Ovary (tissue), 7 donors: ENCODE measurements at regions not wholly inside any gene's neighbourhood (a gene's known extent, or its start where the extent isn't known, plus 50 kb on each side); places are given as distances from the start of the nearest gene placed in this dataset.

ENCODE experiments used
- DNase-seq, 5 donors: peaks; one replicate each; pipeline ENCODE4 v3.0.0-alpha.2; 2019 to 2020
- H3K27ac ChIP-seq, 2 donors: fragments of 200-600 bp; one replicate each; pipeline versions ENCODE4 v1.5.1 to v1.8.0; 2019 to 2022
- H3K27me3 ChIP-seq: fragments of 200-600 bp; one replicate; pipeline ENCODE4 v1.8.0; 2022
- H3K36me3 ChIP-seq: fragments of 200-600 bp; sonication (generic); one replicate; pipeline ENCODE4 v1.5.1; 2019
- H3K4me1 ChIP-seq: one replicate; pipeline ENCODE4 v1.8.1; 2013; ENCODE audit warnings: mild to moderate bottlenecking, moderate library complexity; ENCODE audit not compliant: insufficient read depth
- H3K4me3 ChIP-seq: fragments of 200-600 bp; sonication (generic); one replicate; pipeline ENCODE4 v1.5.1; 2017
- H3K9me3 ChIP-seq, 2 donors: fragments of 200-600 bp in 1 of 2; sonication (generic) in 1 of 2; one replicate each; pipeline versions ENCODE4 v1.5.1 to v1.8.1; 2013 to 2019; ENCODE audit warnings: mild to moderate bottlenecking in 1 of 2, moderate library complexity in 1 of 2
- EP300 ChIP-seq: sonication (generic); formaldehyde crosslinking; IDR thresholded peaks from one replicate; pipeline ENCODE4 v1.6.1; 2017; ENCODE audit warnings: antibody characterized with exemption
- POLR2A ChIP-seq: fragments of 450-650 bp; IDR thresholded peaks from one replicate; pipeline ENCODE4 v1.6.1; 2017; ENCODE audit warnings: antibody characterized with exemption, mild to moderate bottlenecking, moderate library complexity
- WGBS, 3 donors: extraction: QIAGEN DNeasy Blood & Tissue Kit in 1 of 3; methylation state at CpG; one replicate each; pipeline versions ENCODE4 v1.1.5 to v1.1.7; 2013 to 2017; 5-methylcytosine and 5-hydroxymethylcytosine counted together
- intact Hi-C, 4 donors: fragments of 100-400 bp; cut with DNase I; formaldehyde crosslinking; loops; one replicate each; pipeline versions ENCODE4 v1.11.0 to v1.15.1; 2022 to 2023
- TF ChIP-seq, protein P1 (sequence below), 3 donors: fragments of 450-650 bp in 2 of 3; fragments of 200-600 bp in 1 of 3; IDR thresholded peaks; one replicate each; pipeline versions ENCODE4 v1.5.1 to v1.8.0; 2016 to 2022; ENCODE audit warnings: antibody characterized with exemption in 3 of 3, mild to moderate bottlenecking in 1 of 3
- donor health status: DM: no; HTN: no; CAD: no; lungs with moderate emphysema.
- donor health status: DM: no; HTN: no; CAD: no.
- donor health status: Bipolar disorder and iron deficiency.
- donor health status: DM: no; HTN: no; CAD: no.
- donor health status: DM: yes; HTN: yes; CAD: no.

DNA sequence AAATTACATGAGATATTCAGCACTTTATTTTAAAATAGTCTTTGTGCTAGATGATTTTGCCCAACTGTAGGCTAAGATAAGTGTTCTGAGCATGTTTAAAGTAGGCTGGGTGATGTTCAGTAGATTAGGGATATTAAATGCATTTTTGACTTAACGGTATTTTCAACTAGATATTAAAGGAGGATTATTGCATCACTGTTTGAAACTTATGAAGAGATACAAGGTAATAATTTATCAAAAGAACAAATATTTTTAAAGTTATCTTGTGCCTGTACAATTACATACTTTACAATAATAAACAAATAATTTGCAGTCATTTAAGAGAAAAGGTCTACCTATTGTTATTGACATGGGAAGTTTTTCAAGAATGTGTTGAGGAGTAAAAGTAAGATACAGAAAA lies 368.6 kb upstream of the DCN start:
- H3K4me1 ChIP-seq = no peaks in the 10 kb centered on the region
- H3K27me3 ChIP-seq = no peaks in the 10 kb centered on the region
- WGBS, 3 donors = 90 to 94% (median 90%) methylated on average over 1 of the region's 1 CpG
- H3K9me3 ChIP-seq = no peaks in the 10 kb centered on the region
- H3K4me3 ChIP-seq = no peak overlapping the region
- TF ChIP-seq POLR2A = no peak
- TF ChIP-seq, protein P1, sequence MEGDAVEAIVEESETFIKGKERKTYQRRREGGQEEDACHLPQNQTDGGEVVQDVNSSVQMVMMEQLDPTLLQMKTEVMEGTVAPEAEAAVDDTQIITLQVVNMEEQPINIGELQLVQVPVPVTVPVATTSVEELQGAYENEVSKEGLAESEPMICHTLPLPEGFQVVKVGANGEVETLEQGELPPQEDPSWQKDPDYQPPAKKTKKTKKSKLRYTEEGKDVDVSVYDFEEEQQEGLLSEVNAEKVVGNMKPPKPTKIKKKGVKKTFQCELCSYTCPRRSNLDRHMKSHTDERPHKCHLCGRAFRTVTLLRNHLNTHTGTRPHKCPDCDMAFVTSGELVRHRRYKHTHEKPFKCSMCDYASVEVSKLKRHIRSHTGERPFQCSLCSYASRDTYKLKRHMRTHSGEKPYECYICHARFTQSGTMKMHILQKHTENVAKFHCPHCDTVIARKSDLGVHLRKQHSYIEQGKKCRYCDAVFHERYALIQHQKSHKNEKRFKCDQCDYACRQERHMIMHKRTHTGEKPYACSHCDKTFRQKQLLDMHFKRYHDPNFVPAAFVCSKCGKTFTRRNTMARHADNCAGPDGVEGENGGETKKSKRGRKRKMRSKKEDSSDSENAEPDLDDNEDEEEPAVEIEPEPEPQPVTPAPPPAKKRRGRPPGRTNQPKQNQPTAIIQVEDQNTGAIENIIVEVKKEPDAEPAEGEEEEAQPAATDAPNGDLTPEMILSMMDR (IDR thresholded peaks at IDR 0.05) = no peak
- no peak for TF ChIP-seq EP300
- intact Hi-C loops = no loop called here
- DNase-seq = no peak
- no peaks in the 10 kb centered on the region for H3K36me3 ChIP-seq
- no peak overlapping the region for H3K27ac ChIP-seq

DNA sequence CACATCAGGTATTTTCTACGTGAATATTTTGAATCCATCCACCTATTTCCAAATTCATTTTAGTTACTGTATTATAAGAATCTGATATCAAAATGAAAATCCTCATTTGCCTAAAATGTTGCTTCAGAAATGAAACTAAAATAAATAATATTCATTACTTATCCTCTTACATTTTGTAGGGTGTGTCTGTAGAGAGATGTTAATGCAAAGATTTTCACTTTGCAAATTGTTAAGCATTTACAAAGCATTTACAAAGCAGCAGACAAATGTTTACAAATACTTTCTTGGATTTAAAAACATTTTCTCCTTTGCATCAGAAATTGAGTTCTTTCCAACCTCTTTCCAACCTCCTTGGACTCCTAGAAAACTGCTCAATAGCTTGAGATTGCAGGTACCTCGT lies 360.0 kb upstream of the DCN start:
- no peaks in the 10 kb centered on the region for H3K36me3 ChIP-seq
- WGBS, 3 donors = 51 to 71% (median 58%) methylated on average over 2 of the region's 2 CpGs

DNA sequence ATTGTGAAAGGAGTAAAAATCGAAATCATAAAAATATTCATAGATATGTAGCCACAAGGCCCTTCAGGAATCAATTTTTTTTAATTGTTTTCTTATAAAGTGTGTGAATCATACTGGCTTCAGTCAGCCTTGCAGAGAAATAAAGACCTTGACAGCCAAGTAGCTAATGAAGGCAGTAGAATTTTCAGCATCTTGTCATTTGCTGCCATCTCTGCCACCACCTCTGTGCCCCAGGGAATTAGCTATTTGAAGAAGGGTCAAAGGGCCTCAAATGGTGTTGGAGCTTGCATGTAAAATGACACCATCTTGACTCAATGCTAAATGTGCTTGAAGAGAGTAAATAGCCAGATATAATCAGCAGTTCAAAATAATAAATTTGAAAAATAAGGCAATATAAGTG lies 359.4 kb upstream of the DCN start:
- intact Hi-C loops = no loop called here
- no peaks in the 10 kb centered on the region for H3K36me3 ChIP-seq
- no peak for TF ChIP-seq POLR2A
- TF ChIP-seq EP300 = no peak
- TF ChIP-seq, protein P1 (IDR thresholded peaks at IDR 0.05) = no peak
- no peaks in the 10 kb centered on the region for H3K9me3 ChIP-seq
- no peak overlapping the region for H3K4me3 ChIP-seq
- no peaks in the 10 kb centered on the region for H3K4me1 ChIP-seq
- WGBS, 3 donors = 45 to 82% (median 82%) methylated on average over 1 of the region's 1 CpG
- no peaks in the 10 kb centered on the region for H3K27me3 ChIP-seq
- H3K27ac ChIP-seq = no peak overlapping the region
- no peak for DNase-seq

More for the DNA sequence above, 360.0 kb upstream of the DCN start:
- DNase-seq = no peak
- intact Hi-C loops = no loop called here
- Histone ChIP-seq H3K27me3 (no peaks in the 10 kb centered on the region), H3K4me3 (no peak overlapping the region), H3K27ac (no peak overlapping the region), H3K4me1 (no peaks in the 10 kb centered on the region), H3K9me3 (no peaks in the 10 kb centered on the region)
- TF ChIP-seq POLR2A (no peak), EP300 (no peak)
- TF ChIP-seq, protein P1 (IDR thresholded peaks at IDR 0.05) = no peak

DNA sequence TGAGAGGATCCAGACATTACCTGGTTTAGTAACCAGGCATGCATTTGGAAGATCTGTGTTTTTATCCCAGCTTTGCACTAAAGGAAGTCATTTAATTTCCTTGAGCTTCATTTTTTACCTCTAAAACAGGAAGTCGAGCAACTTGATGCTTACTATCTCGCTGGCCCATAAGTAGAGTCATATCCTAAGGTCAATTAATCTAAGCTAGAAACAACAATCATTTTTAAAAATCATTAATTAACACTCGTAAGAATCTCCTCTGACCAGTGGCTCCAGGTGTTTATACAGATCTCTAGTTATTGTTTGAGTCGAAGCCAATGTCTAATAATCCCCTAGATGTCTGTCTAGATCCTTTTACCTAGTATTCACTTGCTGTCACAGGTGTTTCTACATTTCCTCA lies 355.8 kb upstream of the DCN start:
- DNase-seq = no peak
- 80 to 85% (median 83%) methylated on average over 4 of the region's 4 CpGs for WGBS, 3 donors
- no peaks in the 10 kb centered on the region for H3K4me1 ChIP-seq
- intact Hi-C loops = loop anchor here in 1 of 4 donors (5.0 kb wide), 1 partner anchor 326 kb away; no protein-coding TSS in a partner anchor
- H3K27me3 ChIP-seq = no peaks in the 10 kb centered on the region
- TF ChIP-seq POLR2A = no peak
- TF ChIP-seq, protein P1 (IDR thresholded peaks at IDR 0.05) = no peak
- no peak for TF ChIP-seq EP300
- H3K27ac ChIP-seq = no peak overlapping the region
- H3K9me3 ChIP-seq = peaks cover 0 to 3% of the 10 kb centered on the region in 2 donors
- H3K36me3 ChIP-seq = no peaks in the 10 kb centered on the region
- H3K4me3 ChIP-seq = no peak overlapping the region
